ENCODE measurements at regions not wholly inside any gene's neighbourhood (a gene's known extent, or its start where the extent isn't known, plus 50 kb on each side); places are given as distances from the start of the nearest gene placed in this dataset.

- WGBS: 74% methylated on average over 2 of the region's 2 CpGs
- no peak for TF ChIP-seq EGR1 (IDR thresholded peaks at IDR 0.05; ENCODE audit: low read depth in 2 of 2)
- no peak for TF ChIP-seq MAX (IDR thresholded peaks at IDR 0.05)
- no peak for TF ChIP-seq FOXA2 (IDR thresholded peaks at IDR 0.05)
- no peak for TF ChIP-seq TAF1 (conservative IDR thresholded peaks at IDR 0.05)
- TF ChIP-seq ZBTB33 (IDR thresholded peaks at IDR 0.05): no peak
- no peak for TF ChIP-seq HNF4G (IDR thresholded peaks at IDR 0.05)
- TF ChIP-seq CTCF (IDR thresholded peaks at IDR 0.05; ENCODE audit: low read depth, low read length, missing input control): no peak
- TF ChIP-seq FOXA1 (IDR thresholded peaks at IDR 0.05): no peak
- TF ChIP-seq HNF4A (conservative IDR thresholded peaks at IDR 0.05): no peak
- no peak for TF ChIP-seq GABPA (IDR thresholded peaks at IDR 0.05 in 1 of 2, conservative IDR thresholded peaks at IDR 0.05 in 1 of 2)
- no peak for TF ChIP-seq RAD21 (IDR thresholded peaks at IDR 0.05)
- H3K4me3 ChIP-seq (ENCODE audit: low read depth in 1 of 3, low read length in 3 of 3): no peak overlapping the region
These were observed 144.1 kb upstream of the CAV2 start for GRCh38 chr7:116355424-116355765.

GRCh38 chr7:116356333-116356965 lies 143.1 kb upstream of the CAV2 start:
- Histone ChIP-seq H3K36me3 (ENCODE audit: control insufficient read depth in 4 of 4, insufficient read depth in 3 of 4, low read depth in 1 of 4, low read length in 3 of 4) (no peaks in the 10 kb centered on the region), H3K9me3 (ENCODE audit: control insufficient read depth in 4 of 4, low read length in 3 of 4) (no peaks in the 10 kb centered on the region), H3K27me3 (ENCODE audit: control insufficient read depth in 4 of 4, insufficient read depth in 4 of 4, low read length in 3 of 4) (no peaks in the 10 kb centered on the region), H3K9ac (ENCODE audit: low read depth in 1 of 2, low read length in 2 of 2) (no peak overlapping the region), H3K4me3 (ENCODE audit: low read depth in 1 of 3, low read length in 3 of 3) (no peak overlapping the region), H3K27ac (ENCODE audit: low read depth in 1 of 2, low read length in 2 of 2) (no peak overlapping the region), H3K4me1 (ENCODE audit: control insufficient read depth in 4 of 4, insufficient read depth in 4 of 4, low read length in 3 of 4) (peaks cover 17 to 37% (median 28%) of the 10 kb centered on the region in 4 donors)
- TF ChIP-seq ATF3 (IDR thresholded peaks at IDR 0.05): no peak
- TF ChIP-seq ZBTB33 (IDR thresholded peaks at IDR 0.05): no peak
- no peak for TF ChIP-seq CTCF (IDR thresholded peaks at IDR 0.05; ENCODE audit: low read depth, low read length, missing input control)
- TF ChIP-seq EGR1 (IDR thresholded peaks at IDR 0.05; ENCODE audit: low read depth in 2 of 2): no peak
- no peak for TF ChIP-seq RAD21 (IDR thresholded peaks at IDR 0.05)
- TF ChIP-seq HNF4G (IDR thresholded peaks at IDR 0.05): no peak
- peak; percentile 15 for TF ChIP-seq SP1 (IDR thresholded peaks at IDR 0.05)
- TF ChIP-seq FOXA2 (IDR thresholded peaks at IDR 0.05): no peak
- no peak for TF ChIP-seq YY1 (IDR thresholded peaks at IDR 0.05)
- TF ChIP-seq GABPA (IDR thresholded peaks at IDR 0.05 in 1 of 2, conservative IDR thresholded peaks at IDR 0.05 in 1 of 2): no peak
- TF ChIP-seq REST (IDR thresholded peaks at IDR 0.05): no peak
- peak in 1 of 2 donors; percentile 35 for TF ChIP-seq JUND (IDR thresholded peaks at IDR 0.05)
- TF ChIP-seq RXRA (IDR thresholded peaks at IDR 0.05): no peak
- TF ChIP-seq HNF4A (conservative IDR thresholded peaks at IDR 0.05): peak; percentile 75 to 77
- TF ChIP-seq NR2F2 (IDR thresholded peaks at IDR 0.05): peak; percentile 14
- no peak for TF ChIP-seq MAX (IDR thresholded peaks at IDR 0.05)
- no peak for TF ChIP-seq TAF1 (conservative IDR thresholded peaks at IDR 0.05)
- no peak for TF ChIP-seq FOXA1 (IDR thresholded peaks at IDR 0.05)
- WGBS: 94% methylated on average over 1 of the region's 1 CpG
- DNase-seq (ENCODE audit: low spot score): no peak

More at GRCh38 chr7:116355424-116355765, 144.1 kb upstream of the CAV2 start:
- Histone ChIP-seq H3K36me3 (ENCODE audit: control insufficient read depth in 4 of 4, insufficient read depth in 3 of 4, low read depth in 1 of 4, low read length in 3 of 4) (no peaks in the 10 kb centered on the region), H3K27me3 (ENCODE audit: control insufficient read depth in 4 of 4, insufficient read depth in 4 of 4, low read length in 3 of 4) (no peaks in the 10 kb centered on the region), H3K27ac (ENCODE audit: low read depth in 1 of 2, low read length in 2 of 2) (peak overlapping the region; percentile 73 to 81), H3K4me1 (ENCODE audit: control insufficient read depth in 4 of 4, insufficient read depth in 4 of 4, low read length in 3 of 4) (peaks cover 17 to 37% (median 28%) of the 10 kb centered on the region in 4 donors), H3K9ac (ENCODE audit: low read depth in 1 of 2, low read length in 2 of 2) (no peak overlapping the region), H3K9me3 (ENCODE audit: control insufficient read depth in 4 of 4, low read length in 3 of 4) (no peaks in the 10 kb centered on the region)
- no peak for DNase-seq (ENCODE audit: low spot score)
